Small intestine (tissue), 7 donors: ENCODE measurements at regions not wholly inside any gene's neighbourhood (a gene's known extent, or its start where the extent isn't known, plus 50 kb on each side); places are given as distances from the start of the nearest gene placed in this dataset.

Source experiments
- DNase-seq, 2 donors: peaks; one replicate each; pipeline versions ENCODE4 v3.0.0 to v3.0.0-alpha.2; 2013
- FAIRE-seq: peaks from 2 replicates; lab custom pipeline; 2012; peaks lifted over from hg19 to GRCh38; lab: Jason Lieb, UNC
- H3K27ac ChIP-seq, 3 donors: one replicate each; pipeline ENCODE4 v1.5.1; 2013; ENCODE audit warnings: low read length in 2 of 3, mild to moderate bottlenecking in 2 of 3, control low read depth in 1 of 3, inconsistent platforms in 1 of 3, low read depth in 1 of 3, moderate library complexity in 1 of 3
- H3K27me3 ChIP-seq, 3 donors: one replicate each; pipeline ENCODE4 v1.6.1; 2013; ENCODE audit warnings: low read length in 3 of 3, inconsistent platforms in 1 of 3; ENCODE audit not compliant: control insufficient read depth in 3 of 3, insufficient read depth in 3 of 3
- H3K36me3 ChIP-seq, 3 donors: one replicate each; pipeline ENCODE4 v1.6.1; 2013; ENCODE audit warnings: low read length in 3 of 3, inconsistent platforms in 1 of 3, low read depth in 1 of 3, mild to moderate bottlenecking in 1 of 3, moderate library complexity in 1 of 3; ENCODE audit not compliant: control insufficient read depth in 3 of 3, insufficient read depth in 2 of 3
- H3K4me1 ChIP-seq, 3 donors: one replicate each; pipeline ENCODE4 v1.6.1; 2013; ENCODE audit warnings: low read length in 2 of 3, inconsistent platforms in 1 of 3, low read depth in 1 of 3, mild to moderate bottlenecking in 1 of 3, moderate library complexity in 1 of 3; ENCODE audit not compliant: control insufficient read depth in 3 of 3, insufficient read depth in 2 of 3
- H3K4me3 ChIP-seq, 3 donors: one replicate each; pipeline ENCODE4 v1.5.1; 2013; ENCODE audit warnings: low read length in 3 of 3, control low read depth in 1 of 3, inconsistent platforms in 1 of 3, low read depth in 1 of 3, mild to moderate bottlenecking in 1 of 3, moderate library complexity in 1 of 3
- H3K9me3 ChIP-seq, 2 donors: one replicate each; pipeline ENCODE4 v1.6.1; 2013; ENCODE audit warnings: low read depth in 1 of 2, low read length in 1 of 2; ENCODE audit not compliant: control insufficient read depth in 2 of 2, insufficient read depth in 1 of 2
- WGBS, 3 donors: extraction: QIAGEN DNeasy Blood & Tissue Kit; methylation state at CpG; one replicate each; pipeline ENCODE4 v1.1.7; 2013; 5-methylcytosine and 5-hydroxymethylcytosine counted together
- donor health status: healthy with polysubstance abuse.
- donor health status: control.
- donor health status: control.
- donor health status: Bipolar disorder and iron deficiency.
- donor health status: healthy.

DNA sequence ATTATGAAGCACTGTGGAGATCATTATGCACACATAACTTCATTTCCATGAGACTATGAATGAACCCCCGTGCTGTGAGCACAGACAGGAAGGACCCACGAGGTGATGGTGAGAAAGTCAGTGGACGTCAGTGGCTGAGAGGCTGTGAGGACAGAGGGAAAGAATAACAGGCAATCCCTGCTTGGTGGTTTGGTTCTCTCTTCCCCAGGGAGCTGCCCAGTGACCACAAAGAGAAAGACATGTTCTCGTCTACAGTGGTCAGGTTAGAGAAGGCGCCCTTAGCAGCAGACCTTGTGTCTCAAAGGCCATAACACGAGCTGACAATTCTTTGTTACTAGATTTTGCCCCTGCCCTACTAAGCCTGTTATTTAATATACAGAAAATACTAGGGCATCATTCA is 609.2 kb downstream of the TOX3 start:
- FAIRE-seq (no peak), DNase-seq (no peak)
- no peak overlapping the region for H3K27ac ChIP-seq
- H3K4me1 ChIP-seq, result no peaks in the 10 kb centered on the region
- H3K27me3 ChIP-seq, result no peaks in the 10 kb centered on the region
- no peaks in the 10 kb centered on the region for H3K36me3 ChIP-seq
- H3K4me3 ChIP-seq, result no peak overlapping the region
- 72 to 79% (median 75%) methylated on average over 6 of the region's 6 CpGs for WGBS, 3 donors
- H3K9me3 ChIP-seq, result no peaks in the 10 kb centered on the region

DNA sequence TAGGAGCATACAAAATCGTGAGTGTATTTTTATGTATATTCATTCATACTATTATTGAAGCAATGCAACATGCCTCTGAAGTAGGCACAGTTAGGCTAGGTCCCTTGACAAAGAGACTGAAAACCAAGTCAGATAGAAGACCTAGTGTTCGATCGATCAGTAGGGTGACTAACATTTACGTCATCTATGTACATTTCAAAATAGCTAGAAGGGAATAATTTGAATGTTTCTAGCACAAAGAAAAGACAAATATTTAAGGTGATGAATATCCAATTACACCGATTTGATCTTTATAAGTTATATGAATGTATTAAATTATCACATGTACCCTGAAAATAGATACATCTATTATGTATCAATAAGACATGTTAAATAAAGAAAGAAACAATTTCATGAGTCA is 610.1 kb downstream of the TOX3 start:
- 91 to 92% (median 92%) methylated on average over 5 of the region's 5 CpGs for WGBS, 3 donors
- FAIRE-seq (no peak), DNase-seq (no peak)
- H3K27me3 ChIP-seq, result no peaks in the 10 kb centered on the region
- H3K9me3 ChIP-seq, result no peaks in the 10 kb centered on the region
- no peak overlapping the region for H3K4me3 ChIP-seq
- no peak overlapping the region for H3K27ac ChIP-seq
- H3K4me1 ChIP-seq, result no peaks in the 10 kb centered on the region
- H3K36me3 ChIP-seq, result no peaks in the 10 kb centered on the region

DNA sequence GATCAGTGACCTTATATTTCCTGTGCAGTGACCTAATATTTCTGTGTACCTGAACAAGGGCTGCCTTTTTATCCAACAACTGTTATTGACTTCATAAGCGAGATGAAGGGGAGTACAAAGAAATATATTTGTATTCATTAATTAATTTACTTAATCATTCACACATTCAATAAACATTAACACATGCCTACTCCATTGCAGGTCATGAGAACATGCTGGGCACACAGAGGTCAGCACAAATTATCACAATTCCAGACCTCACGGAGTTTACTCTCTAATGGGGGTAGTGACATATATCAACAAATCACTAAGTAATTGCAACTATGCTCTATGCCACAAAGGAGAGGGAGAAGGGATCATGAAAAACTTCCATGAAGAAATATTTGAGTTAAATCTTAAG is 614.6 kb downstream of the TOX3 start:
- FAIRE-seq, result no peak
- Histone ChIP-seq H3K27ac (no peak overlapping the region), H3K36me3 (no peaks in the 10 kb centered on the region), H3K9me3 (no peaks in the 10 kb centered on the region), H3K4me3 (no peak overlapping the region), H3K4me1 (no peaks in the 10 kb centered on the region), H3K27me3 (no peaks in the 10 kb centered on the region)
- WGBS, 3 donors, result 62 to 79% (median 73%) methylated on average over 2 of the region's 2 CpGs
- no peak for DNase-seq

DNA sequence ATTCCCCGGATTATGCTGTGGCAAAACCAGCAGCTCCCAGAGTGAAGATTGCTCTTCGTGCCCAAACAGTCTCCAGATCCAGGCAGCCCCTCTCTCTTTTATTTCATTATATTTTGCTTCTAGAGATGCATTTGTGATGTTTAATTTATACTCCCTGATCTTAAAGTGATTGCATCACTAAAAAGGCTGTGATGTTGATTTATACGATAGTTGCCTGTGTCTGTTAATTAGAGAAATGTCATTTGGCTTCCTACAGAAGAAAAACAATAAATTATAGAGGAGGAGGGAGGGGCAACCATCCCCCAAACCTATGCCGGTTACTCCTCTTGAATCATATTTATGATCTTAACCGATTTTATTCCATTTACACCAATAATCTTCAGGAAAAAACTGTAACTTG is 615.3 kb downstream of the TOX3 start:
- Histone ChIP-seq H3K9me3 (no peaks in the 10 kb centered on the region), H3K4me3 (no peak overlapping the region), H3K4me1 (no peaks in the 10 kb centered on the region), H3K27ac (no peak overlapping the region), H3K36me3 (no peaks in the 10 kb centered on the region), H3K27me3 (no peaks in the 10 kb centered on the region)
- 64 to 68% (median 66%) methylated on average over 5 of the region's 5 CpGs for WGBS, 3 donors
- no peak for FAIRE-seq
- no peak for DNase-seq

DNA sequence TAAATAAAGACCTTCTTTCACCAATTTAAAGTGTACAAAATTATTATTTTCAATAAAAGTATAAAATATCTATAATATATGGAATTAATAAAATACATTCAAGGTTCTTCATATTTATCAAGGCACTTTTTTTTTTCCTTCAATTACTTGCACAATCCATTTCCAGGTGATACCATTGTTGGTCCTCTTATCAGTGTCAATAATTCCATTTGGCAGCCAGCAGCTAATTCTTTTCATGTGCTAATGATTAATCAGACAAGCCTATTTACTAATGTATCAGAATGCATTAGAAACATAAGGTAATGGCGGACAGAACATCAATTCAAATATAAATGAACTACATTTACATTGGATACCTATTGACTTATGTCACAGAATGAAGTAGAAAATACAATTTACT is 622.2 kb downstream of the TOX3 start:
- H3K9me3 ChIP-seq, result no peaks in the 10 kb centered on the region
- H3K4me3 ChIP-seq, result no peak overlapping the region
- 5 to 59% (median 24%) methylated on average over 1 of the region's 1 CpG for WGBS, 3 donors
- no peak overlapping the region for H3K27ac ChIP-seq
- no peaks in the 10 kb centered on the region for H3K4me1 ChIP-seq
- no peaks in the 10 kb centered on the region for H3K36me3 ChIP-seq
- DNase-seq (peak in 1 of 2 donors; percentile 55), FAIRE-seq (no peak)
- no peaks in the 10 kb centered on the region for H3K27me3 ChIP-seq

DNA sequence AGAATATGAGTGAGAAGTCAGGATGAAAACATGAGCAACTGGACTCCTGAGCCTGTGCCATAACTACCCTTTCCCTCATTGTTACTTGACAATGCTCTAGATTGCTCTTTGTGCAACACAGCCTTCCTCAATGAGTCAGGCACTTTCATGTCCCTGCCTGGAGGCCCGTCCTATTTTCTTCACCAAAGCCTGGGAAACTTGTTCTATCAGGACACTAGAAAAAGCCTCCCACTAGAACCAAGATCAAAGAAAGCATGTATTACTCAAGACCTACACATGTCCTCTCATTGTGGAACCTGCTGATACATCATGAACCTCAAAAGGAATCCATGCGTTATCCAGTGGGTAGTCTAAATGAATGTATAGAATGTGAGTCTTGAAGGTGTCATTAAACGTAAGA is 624.5 kb downstream of the TOX3 start:
- FAIRE-seq (no peak), DNase-seq (no peak)
- Histone ChIP-seq H3K27ac (no peak overlapping the region), H3K27me3 (no peaks in the 10 kb centered on the region), H3K4me1 (no peaks in the 10 kb centered on the region), H3K4me3 (no peak overlapping the region), H3K36me3 (no peaks in the 10 kb centered on the region), H3K9me3 (no peaks in the 10 kb centered on the region)
- WGBS, 3 donors, result 81 to 92% (median 82%) methylated on average over 3 of the region's 3 CpGs

DNA sequence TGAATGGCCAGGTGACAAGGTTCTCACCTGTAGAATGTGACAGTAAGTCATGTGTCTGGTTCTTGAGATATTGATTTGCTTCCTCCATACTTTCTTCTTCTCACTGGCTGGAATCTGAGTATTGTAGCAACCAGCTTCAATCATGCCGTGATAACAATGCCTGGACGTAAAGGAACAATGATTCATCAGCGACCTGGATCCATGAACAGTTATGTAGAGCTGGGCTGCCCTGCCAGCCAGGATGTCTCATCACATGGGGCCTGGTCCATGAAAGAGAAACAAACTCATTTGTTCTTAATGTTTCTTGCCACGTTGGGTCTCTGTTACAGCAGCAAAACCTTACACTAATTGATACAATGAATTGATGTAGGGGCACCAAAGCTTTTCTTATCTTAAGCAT is 627.2 kb downstream of the TOX3 start:
- H3K27me3 ChIP-seq, result no peaks in the 10 kb centered on the region
- 78 to 83% (median 80%) methylated on average over 4 of the region's 4 CpGs for WGBS, 3 donors
- DNase-seq, result no peak
- no peaks in the 10 kb centered on the region for H3K9me3 ChIP-seq
- no peaks in the 10 kb centered on the region for H3K36me3 ChIP-seq
- no peak overlapping the region for H3K27ac ChIP-seq
- no peaks in the 10 kb centered on the region for H3K4me1 ChIP-seq
- no peak for FAIRE-seq
- no peak overlapping the region for H3K4me3 ChIP-seq

DNA sequence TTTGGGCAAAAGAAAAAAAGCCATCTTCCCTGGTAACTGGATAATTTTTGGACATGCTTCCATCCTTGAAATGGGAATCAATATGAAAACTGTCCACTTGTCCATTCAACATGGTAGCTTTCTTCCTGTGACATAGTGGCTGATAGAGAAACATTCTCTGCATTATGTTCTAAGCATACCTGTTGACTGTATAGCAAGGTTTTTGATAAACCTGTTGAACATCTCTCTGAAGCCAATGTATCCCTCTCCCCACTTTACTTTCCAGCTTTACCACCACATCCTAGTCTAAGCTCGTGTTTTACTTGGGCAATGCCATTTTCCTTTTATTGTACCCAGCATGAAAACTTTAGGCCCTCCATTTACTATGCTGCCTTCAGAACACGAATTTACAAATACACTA is 630.1 kb downstream of the TOX3 start:
- FAIRE-seq (no peak), DNase-seq (no peak)
- Histone ChIP-seq H3K4me3 (no peak overlapping the region), H3K27ac (no peak overlapping the region), H3K36me3 (no peaks in the 10 kb centered on the region), H3K9me3 (no peaks in the 10 kb centered on the region), H3K27me3 (no peaks in the 10 kb centered on the region), H3K4me1 (no peaks in the 10 kb centered on the region)
- WGBS, 3 donors, result 69 to 79% (median 76%) methylated on average over 2 of the region's 2 CpGs

DNA sequence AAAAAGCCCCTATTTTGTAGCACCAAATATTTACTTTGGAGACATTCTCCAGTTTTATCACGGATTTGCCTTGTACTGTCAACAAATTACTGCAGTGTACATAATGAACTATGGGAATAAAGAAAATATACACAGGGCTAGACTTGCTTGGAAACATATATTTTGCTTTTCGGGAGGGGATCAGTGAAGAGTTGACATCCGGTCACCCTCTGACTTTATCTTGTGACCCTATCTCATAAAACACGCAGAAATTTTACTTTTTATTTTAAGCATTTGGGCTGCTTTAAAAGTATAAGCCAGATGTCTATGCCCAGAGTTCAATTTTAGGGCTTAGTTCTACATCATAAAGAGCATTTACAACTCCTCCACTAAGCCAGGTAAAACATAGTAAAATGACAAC is 630.7 kb downstream of the TOX3 start:
- FAIRE-seq, result no peak
- Histone ChIP-seq H3K9me3 (no peaks in the 10 kb centered on the region), H3K27me3 (no peaks in the 10 kb centered on the region), H3K36me3 (no peaks in the 10 kb centered on the region), H3K4me3 (no peak overlapping the region), H3K27ac (no peak overlapping the region), H3K4me1 (no peaks in the 10 kb centered on the region)
- no peak for DNase-seq
- 43 to 56% (median 49%) methylated on average over 4 of the region's 4 CpGs for WGBS, 3 donors
